GM23338 (cell line): ENCODE measurements at regions not wholly inside any gene's neighbourhood (a gene's known extent, or its start where the extent isn't known, plus 50 kb on each side); places are given as distances from the start of the nearest gene placed in this dataset.

ENCODE experiments used
- CREB1 ChIP-seq: fragments of 250-450 bp; sonication (Bioruptor Pico); IDR thresholded peaks from 2 replicates; pipeline ENCODE4 v1.5.0; 2020; ENCODE audit warnings: low read depth, mild to moderate bottlenecking, moderate library complexity
- CTCF ChIP-seq, 2 experiments: fragments of 200-600 bp in 1 of 2; sonication (generic) in 1 of 2; conservative IDR thresholded peaks; 2 replicates each; pipeline versions ENCODE4 v1.5.1 to v1.6.1; 2016 to 2017; ENCODE audit warnings: antibody characterized with exemption in 2 of 2, low read depth in 2 of 2, mild to moderate bottlenecking in 2 of 2, moderate library complexity in 1 of 2
- EZH2 ChIP-seq: fragments of 200-600 bp; sonication (generic); IDR thresholded peaks from one replicate; pipeline ENCODE4 v1.8.0; 2017; ENCODE audit warnings: antibody characterized with exemption, mild to moderate bottlenecking, low read depth; ENCODE audit not compliant: unreplicated experiment
- NANOG ChIP-seq: IDR thresholded peaks from 2 replicates; pipeline ENCODE4 v1.6.1; 2016; ENCODE audit warnings: antibody characterized with exemption, borderline replicate concordance
- POLR2AphosphoS5 ChIP-seq: IDR thresholded peaks from 2 replicates; pipeline ENCODE4 v1.6.1; 2016; ENCODE audit warnings: antibody characterized with exemption, low read depth
- ZNF114 ChIP-seq: fragments of 250-450 bp; sonication (Bioruptor Pico); IDR thresholded peaks from 2 replicates; pipeline ENCODE4 v1.5.0; 2020; ENCODE audit warnings: mild to moderate bottlenecking, moderate library complexity

- TF ChIP-seq CREB1 (no peak), CTCF (conservative IDR thresholded peaks at IDR 0.05; ENCODE audit: low read depth in 2 of 2) (no peak), EZH2 (no peak), POLR2AphosphoS5 (no peak), ZNF114 (CRISPR knock-in tag) (no peak), NANOG (no peak)
Observed at GRCh38 chr3:135781026-135781815, 184.3 kb upstream of the PPP2R3A start.
